ENCODE measurements at regions not wholly inside any gene's neighbourhood (a gene's known extent, or its start where the extent isn't known, plus 50 kb on each side); places are given as distances from the start of the nearest gene placed in this dataset.

DNA sequence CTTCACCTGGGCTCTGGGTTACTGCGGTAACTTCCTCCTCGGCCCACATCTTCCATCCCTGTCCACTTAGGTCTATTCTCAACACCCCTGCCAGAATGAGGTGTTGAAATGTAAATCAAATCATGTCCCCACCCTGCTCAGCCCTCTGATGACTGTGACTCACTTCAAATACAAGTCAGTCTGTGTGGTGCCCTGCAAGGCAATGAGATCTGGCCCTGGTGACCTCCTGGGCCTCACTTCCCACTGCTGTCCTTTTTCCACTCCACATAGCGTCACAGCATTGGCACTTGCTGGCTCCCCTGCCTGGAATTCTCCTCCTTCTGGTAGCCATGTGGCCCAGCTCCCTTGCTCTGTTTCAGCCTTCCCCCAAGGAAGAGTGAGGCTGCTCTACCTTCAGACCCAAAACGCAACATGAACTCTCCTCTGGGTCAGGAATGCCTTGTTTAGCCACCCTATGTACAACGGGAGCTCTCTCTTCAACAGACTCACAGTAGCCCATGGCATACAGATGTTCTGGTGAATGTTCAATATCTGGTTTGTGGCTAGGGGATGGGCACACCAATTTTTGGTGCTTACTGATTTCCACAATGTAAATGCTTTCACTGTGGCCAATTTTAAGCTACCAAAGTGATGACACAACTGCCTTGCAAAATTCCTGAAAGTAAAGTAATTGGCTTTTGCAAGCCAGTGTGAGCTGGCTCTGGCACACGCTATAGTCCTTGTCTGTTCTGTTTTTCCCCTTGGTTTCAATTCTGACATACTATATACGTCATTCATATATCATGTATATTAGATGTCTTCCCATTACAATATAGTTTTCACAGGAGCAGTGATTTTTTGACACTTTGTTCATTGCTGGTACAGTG lies 550.3 kb upstream of the HS6ST1 start:
- Histone ChIP-seq H3K4me1 (ENCODE audit: control insufficient read depth in 5 of 5, insufficient read depth in 5 of 5, low read length in 5 of 5) (peaks cover 0 to 2% (median 0%) of the 10 kb centered on the region in 5 donors), H3K36me3 (ENCODE audit: control insufficient read depth in 5 of 5, insufficient read depth in 5 of 5, low read length in 5 of 5) (no peaks in the 10 kb centered on the region), H3K9ac (ENCODE audit: low read length in 5 of 5) (no peak overlapping the region), H3K27me3 (ENCODE audit: control insufficient read depth in 5 of 5, insufficient read depth in 4 of 5, low read length in 5 of 5) (peaks cover 0 to 4% (median 0%) of the 10 kb centered on the region in 5 donors), H3K27ac (ENCODE audit: low read depth, low read length) (no peak overlapping the region), H3K9me3 (ENCODE audit: control insufficient read depth in 5 of 5, low read length in 5 of 5) (no peaks in the 10 kb centered on the region), H3K4me3 (ENCODE audit: low read depth in 1 of 5, low read length in 5 of 5) (no peak overlapping the region)

DNA sequence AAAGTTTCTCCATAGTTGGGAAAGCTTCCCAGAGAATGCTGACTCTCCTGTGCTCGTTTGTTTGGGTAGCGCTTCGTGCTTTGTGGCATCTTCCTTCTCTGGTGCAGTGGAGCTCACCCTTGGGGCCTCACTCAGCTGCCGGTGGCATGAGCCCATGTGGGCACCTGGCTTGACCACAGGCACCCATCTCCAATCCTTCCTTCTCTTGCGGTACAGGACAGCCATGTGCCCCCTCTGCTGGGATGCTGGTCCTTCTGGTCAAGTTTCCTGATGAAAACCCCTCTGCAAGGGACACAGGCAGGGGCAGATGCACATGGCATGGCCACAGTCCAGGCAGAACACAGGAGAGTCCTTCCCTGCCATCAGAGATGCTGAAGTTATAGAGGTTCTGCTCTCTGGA lies 555.9 kb upstream of the HS6ST1 start:
- Histone ChIP-seq H3K27ac (ENCODE audit: low read depth, low read length) (no peak overlapping the region), H3K36me3 (ENCODE audit: control insufficient read depth in 5 of 5, insufficient read depth in 5 of 5, low read length in 5 of 5) (no peaks in the 10 kb centered on the region), H3K9me3 (ENCODE audit: control insufficient read depth in 5 of 5, low read length in 5 of 5) (no peaks in the 10 kb centered on the region), H3K4me3 (ENCODE audit: low read depth in 1 of 5, low read length in 5 of 5) (no peak overlapping the region), H3K9ac (ENCODE audit: low read length in 5 of 5) (no peak overlapping the region), H3K27me3 (ENCODE audit: control insufficient read depth in 5 of 5, insufficient read depth in 4 of 5, low read length in 5 of 5) (peaks cover 0 to 8% (median 0%) of the 10 kb centered on the region in 5 donors), H3K4me1 (ENCODE audit: control insufficient read depth in 5 of 5, insufficient read depth in 5 of 5, low read length in 5 of 5) (no peaks in the 10 kb centered on the region)

GRCh38 chr2:128876986-128877983 lies 558.6 kb upstream of the HS6ST1 start:
- no peak overlapping the region for H3K9ac ChIP-seq (ENCODE audit: low read length in 5 of 5)
- H3K4me1 ChIP-seq (ENCODE audit: control insufficient read depth in 5 of 5, insufficient read depth in 5 of 5, low read length in 5 of 5) = no peaks in the 10 kb centered on the region
- peaks cover 0 to 8% (median 0%) of the 10 kb centered on the region in 5 donors for H3K27me3 ChIP-seq (ENCODE audit: control insufficient read depth in 5 of 5, insufficient read depth in 4 of 5, low read length in 5 of 5)
- H3K9me3 ChIP-seq (ENCODE audit: control insufficient read depth in 5 of 5, low read length in 5 of 5) = no peaks in the 10 kb centered on the region
- no peak overlapping the region for H3K4me3 ChIP-seq (ENCODE audit: low read depth in 1 of 5, low read length in 5 of 5)
- no peaks in the 10 kb centered on the region for H3K36me3 ChIP-seq (ENCODE audit: control insufficient read depth in 5 of 5, insufficient read depth in 5 of 5, low read length in 5 of 5)
- no peak overlapping the region for H3K27ac ChIP-seq (ENCODE audit: low read depth, low read length)

GRCh38 chr2:128879161-128879560 lies 560.5 kb upstream of the HS6ST1 start:
- H3K27ac ChIP-seq (ENCODE audit: low read depth, low read length) = no peak overlapping the region
- no peak overlapping the region for H3K9ac ChIP-seq (ENCODE audit: low read length in 5 of 5)
- no peaks in the 10 kb centered on the region for H3K4me1 ChIP-seq (ENCODE audit: control insufficient read depth in 5 of 5, insufficient read depth in 5 of 5, low read length in 5 of 5)
- H3K9me3 ChIP-seq (ENCODE audit: control insufficient read depth in 5 of 5, low read length in 5 of 5) = no peaks in the 10 kb centered on the region
- peaks cover 0 to 8% (median 0%) of the 10 kb centered on the region in 5 donors for H3K27me3 ChIP-seq (ENCODE audit: control insufficient read depth in 5 of 5, insufficient read depth in 4 of 5, low read length in 5 of 5)
- no peak overlapping the region for H3K4me3 ChIP-seq (ENCODE audit: low read depth in 1 of 5, low read length in 5 of 5)
- H3K36me3 ChIP-seq (ENCODE audit: control insufficient read depth in 5 of 5, insufficient read depth in 5 of 5, low read length in 5 of 5) = no peaks in the 10 kb centered on the region

GRCh38 chr2:128894896-128895295 lies 576.2 kb upstream of the HS6ST1 start:
- H3K9ac ChIP-seq (ENCODE audit: low read length in 5 of 5) = no peak overlapping the region
- H3K4me3 ChIP-seq (ENCODE audit: low read depth in 1 of 5, low read length in 5 of 5) = no peak overlapping the region
- H3K27ac ChIP-seq (ENCODE audit: low read depth, low read length) = no peak overlapping the region
- H3K36me3 ChIP-seq (ENCODE audit: control insufficient read depth in 5 of 5, insufficient read depth in 5 of 5, low read length in 5 of 5) = no peaks in the 10 kb centered on the region
- no peaks in the 10 kb centered on the region for H3K9me3 ChIP-seq (ENCODE audit: control insufficient read depth in 5 of 5, low read length in 5 of 5)
- H3K4me1 ChIP-seq (ENCODE audit: control insufficient read depth in 5 of 5, insufficient read depth in 5 of 5, low read length in 5 of 5) = peaks cover 0 to 12% (median 3%) of the 10 kb centered on the region in 5 donors
- peaks cover 0 to 3% (median 0%) of the 10 kb centered on the region in 5 donors for H3K27me3 ChIP-seq (ENCODE audit: control insufficient read depth in 5 of 5, insufficient read depth in 4 of 5, low read length in 5 of 5)

DNA sequence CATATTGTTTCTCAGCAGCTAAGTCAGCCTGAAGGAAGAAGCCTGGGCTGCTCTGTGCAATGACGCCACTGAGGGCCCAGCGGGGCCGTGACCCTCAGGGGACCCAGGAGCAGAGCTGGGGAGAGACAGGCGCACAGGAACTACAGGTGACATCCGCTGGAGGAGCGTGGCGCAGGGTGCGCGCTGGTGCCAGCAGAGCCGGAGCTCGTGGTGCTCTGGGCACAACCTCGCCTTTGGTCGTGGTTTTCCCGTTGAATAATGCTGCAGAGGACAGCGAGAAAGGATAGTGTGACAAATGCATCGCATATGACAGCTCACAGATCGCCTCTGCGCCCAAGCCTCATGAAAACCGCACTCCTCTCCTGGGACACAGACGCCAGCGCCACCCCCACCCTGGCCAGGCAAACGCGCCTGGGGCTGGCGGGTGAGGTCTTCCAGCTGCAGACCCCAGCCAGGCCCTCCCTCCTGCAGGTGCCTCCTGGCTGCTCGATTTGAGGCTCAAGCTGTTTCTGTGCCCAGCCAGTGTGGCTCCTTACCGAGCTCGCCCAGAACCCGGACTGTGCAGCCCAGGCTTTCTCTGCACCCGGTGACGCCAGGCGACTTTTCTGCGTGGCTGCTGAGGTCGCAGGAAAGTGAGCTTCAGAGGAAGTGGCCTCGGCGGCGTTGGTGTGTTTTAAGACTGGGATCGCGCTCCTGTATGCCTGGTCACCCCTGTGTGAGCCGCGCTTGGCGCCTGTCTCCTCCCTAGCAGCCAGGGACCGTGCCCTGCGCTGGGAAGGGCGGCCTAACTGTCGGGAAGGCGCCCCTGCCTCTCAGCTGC lies 583.1 kb upstream of the HS6ST1 start:
- Histone ChIP-seq H3K36me3 (ENCODE audit: control insufficient read depth in 5 of 5, insufficient read depth in 5 of 5, low read length in 5 of 5) (no peaks in the 10 kb centered on the region), H3K9ac (ENCODE audit: low read length in 5 of 5) (no peak overlapping the region), H3K9me3 (ENCODE audit: control insufficient read depth in 5 of 5, low read length in 5 of 5) (peaks cover 0 to 2% (median 0%) of the 10 kb centered on the region in 5 donors), H3K4me1 (ENCODE audit: control insufficient read depth in 5 of 5, insufficient read depth in 5 of 5, low read length in 5 of 5) (peaks cover 0 to 24% (median 10%) of the 10 kb centered on the region in 5 donors), H3K27ac (ENCODE audit: low read depth, low read length) (no peak overlapping the region), H3K4me3 (ENCODE audit: low read depth in 1 of 5, low read length in 5 of 5) (peak overlapping the region in 2 of 5 donors; percentile 8 to 10), H3K27me3 (ENCODE audit: control insufficient read depth in 5 of 5, insufficient read depth in 4 of 5, low read length in 5 of 5) (peaks cover 0 to 11% (median 4%) of the 10 kb centered on the region in 5 donors)

DNA sequence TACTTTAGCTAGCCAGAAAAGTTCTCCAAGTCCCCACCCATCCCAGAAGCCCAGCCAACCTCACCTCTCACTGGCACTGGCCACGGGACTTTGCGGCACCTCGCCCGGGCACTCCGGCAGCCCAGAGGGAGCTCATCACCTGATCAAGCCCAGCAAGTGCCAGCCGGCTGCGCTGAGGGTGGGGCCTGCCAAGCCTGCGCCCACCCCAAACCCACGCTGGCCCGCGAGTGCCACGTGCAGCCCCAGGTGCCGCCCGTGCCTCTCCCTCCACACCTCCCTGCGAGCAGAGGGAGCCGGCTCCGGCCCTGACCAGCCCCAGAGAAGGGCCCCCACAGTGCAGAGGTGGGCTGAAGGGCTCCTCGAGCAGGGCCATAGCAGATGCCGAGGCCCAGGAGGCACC lies 585.0 kb upstream of the HS6ST1 start:
- Histone ChIP-seq H3K36me3 (ENCODE audit: control insufficient read depth in 5 of 5, insufficient read depth in 5 of 5, low read length in 5 of 5) (no peaks in the 10 kb centered on the region), H3K4me1 (ENCODE audit: control insufficient read depth in 5 of 5, insufficient read depth in 5 of 5, low read length in 5 of 5) (peaks cover 0 to 12% (median 7%) of the 10 kb centered on the region in 5 donors), H3K9ac (ENCODE audit: low read length in 5 of 5) (no peak overlapping the region), H3K27me3 (ENCODE audit: control insufficient read depth in 5 of 5, insufficient read depth in 4 of 5, low read length in 5 of 5) (peaks cover 0 to 11% (median 4%) of the 10 kb centered on the region in 5 donors), H3K9me3 (ENCODE audit: control insufficient read depth in 5 of 5, low read length in 5 of 5) (peaks cover 0 to 6% (median 2%) of the 10 kb centered on the region in 5 donors), H3K4me3 (ENCODE audit: low read depth in 1 of 5, low read length in 5 of 5) (no peak overlapping the region), H3K27ac (ENCODE audit: low read depth, low read length) (no peak overlapping the region)

- Histone ChIP-seq H3K27me3 (ENCODE audit: control insufficient read depth in 5 of 5, insufficient read depth in 4 of 5, low read length in 5 of 5) (no peaks in the 10 kb centered on the region), H3K27ac (ENCODE audit: low read depth, low read length) (no peak overlapping the region), H3K9me3 (ENCODE audit: control insufficient read depth in 5 of 5, low read length in 5 of 5) (peaks cover 0 to 10% (median 2%) of the 10 kb centered on the region in 5 donors), H3K4me3 (ENCODE audit: low read depth in 1 of 5, low read length in 5 of 5) (no peak overlapping the region), H3K4me1 (ENCODE audit: control insufficient read depth in 5 of 5, insufficient read depth in 5 of 5, low read length in 5 of 5) (no peaks in the 10 kb centered on the region), H3K36me3 (ENCODE audit: control insufficient read depth in 5 of 5, insufficient read depth in 5 of 5, low read length in 5 of 5) (no peaks in the 10 kb centered on the region), H3K9ac (ENCODE audit: low read length in 5 of 5) (no peak overlapping the region)
Measured at GRCh38 chr2:128911276-128911675, 592.6 kb upstream of the HS6ST1 start.

- Histone ChIP-seq H3K4me3 (ENCODE audit: low read depth in 1 of 5, low read length in 5 of 5) (no peak overlapping the region), H3K9ac (ENCODE audit: low read length in 5 of 5) (no peak overlapping the region)
Measured at GRCh38 chr2:128914320-128914719, 595.7 kb upstream of the HS6ST1 start.

More at GRCh38 chr2:128914320-128914719, 595.7 kb upstream of the HS6ST1 start:
- Histone ChIP-seq H3K36me3 (ENCODE audit: control insufficient read depth in 5 of 5, insufficient read depth in 5 of 5, low read length in 5 of 5) (no peaks in the 10 kb centered on the region), H3K9me3 (ENCODE audit: control insufficient read depth in 5 of 5, low read length in 5 of 5) (peaks cover 0 to 5% (median 2%) of the 10 kb centered on the region in 5 donors), H3K4me1 (ENCODE audit: control insufficient read depth in 5 of 5, insufficient read depth in 5 of 5, low read length in 5 of 5) (no peaks in the 10 kb centered on the region), H3K27me3 (ENCODE audit: control insufficient read depth in 5 of 5, insufficient read depth in 4 of 5, low read length in 5 of 5) (no peaks in the 10 kb centered on the region), H3K27ac (ENCODE audit: low read depth, low read length) (no peak overlapping the region)
